ENCODE measurements at regions not wholly inside any gene's neighbourhood (a gene's known extent, or its start where the extent isn't known, plus 50 kb on each side); places are given as distances from the start of the nearest gene placed in this dataset.

GRCh38 chr3:148642616-148643015 is 55.1 kb upstream of the AGTR1 start:
- TF ChIP-seq CTCF (IDR thresholded peaks at IDR 0.05) (no peak), POLR2AphosphoS5 (IDR thresholded peaks at IDR 0.05) (no peak), POLR2A (IDR thresholded peaks at IDR 0.05; ENCODE audit: low read depth) (no peak)
